ENCODE measurements at regions not wholly inside any gene's neighbourhood (a gene's known extent, or its start where the extent isn't known, plus 50 kb on each side); places are given as distances from the start of the nearest gene placed in this dataset.
"Not testable (repeated sequence)": the region's sequence is repeated elsewhere in the genome, so short reads cannot be mapped to it uniquely, and the experiment has no call there.

- DNase-seq (ENCODE audit: low read depth): no peak
Observed at GRCh38 chr15:36067483-36068274, 511.7 kb upstream of the CDIN1 start.

GRCh38 chr15:36075333-36075732, 504.1 kb upstream of the CDIN1 start:
- DNase-seq (ENCODE audit: low read depth): peak; percentile 18

GRCh38 chr15:36079021-36079420, 500.4 kb upstream of the CDIN1 start:
- DNase-seq (ENCODE audit: low read depth): no peak

GRCh38 chr15:36080759-36081158, 498.7 kb upstream of the CDIN1 start:
- no peak for DNase-seq (ENCODE audit: low read depth)

GRCh38 chr15:36090286-36090946, 489.0 kb upstream of the CDIN1 start:
- DNase-seq (ENCODE audit: low read depth): no peak

- DNase-seq (ENCODE audit: low read depth): no peak
Observed at GRCh38 chr15:36106640-36107335, 472.6 kb upstream of the CDIN1 start.

GRCh38 chr15:36108541-36108940, 470.9 kb upstream of the CDIN1 start:
- no peak for DNase-seq (ENCODE audit: low read depth)

- peak; percentile 63 for DNase-seq (ENCODE audit: low read depth)
Observed at GRCh38 chr15:36109943-36110658, 469.3 kb upstream of the CDIN1 start.

- no peak for DNase-seq (ENCODE audit: low read depth)
Observed at GRCh38 chr15:36110659-36110993, 468.8 kb upstream of the CDIN1 start.

GRCh38 chr15:36117296-36117787, 462.1 kb upstream of the CDIN1 start:
- DNase-seq (ENCODE audit: low read depth): peak; percentile 54

- DNase-seq (ENCODE audit: low read depth): no peak
Observed at GRCh38 chr15:36126194-36126593, 453.2 kb upstream of the CDIN1 start.

- DNase-seq (ENCODE audit: low read depth): no peak
Observed at GRCh38 chr15:36130641-36131310, 448.6 kb upstream of the CDIN1 start.

GRCh38 chr15:36133742-36134141, 445.7 kb upstream of the CDIN1 start:
- no peak for DNase-seq (ENCODE audit: low read depth)

- DNase-seq (ENCODE audit: low read depth): no peak
Observed at GRCh38 chr15:36136049-36136448, 443.4 kb upstream of the CDIN1 start.

GRCh38 chr15:36152936-36153335, 426.5 kb upstream of the CDIN1 start:
- DNase-seq (ENCODE audit: low read depth): no peak

GRCh38 chr15:36156879-36157427, 422.5 kb upstream of the CDIN1 start:
- peak; percentile 55 for DNase-seq (ENCODE audit: low read depth)

GRCh38 chr15:36160351-36160750, 419.1 kb upstream of the CDIN1 start:
- no peak for DNase-seq (ENCODE audit: low read depth)

GRCh38 chr15:36161108-36161507, 418.3 kb upstream of the CDIN1 start:
- no peak for DNase-seq (ENCODE audit: low read depth)

GRCh38 chr15:36161771-36162212, 417.6 kb upstream of the CDIN1 start:
- peak; percentile 95 for DNase-seq (ENCODE audit: low read depth)

GRCh38 chr15:36163983-36164382, 415.4 kb upstream of the CDIN1 start:
- DNase-seq (ENCODE audit: low read depth): not testable (repeated sequence)

GRCh38 chr15:36172955-36173354, 406.5 kb upstream of the CDIN1 start:
- DNase-seq (ENCODE audit: low read depth): no peak
